ENCODE measurements at regions not wholly inside any gene's neighbourhood (a gene's known extent, or its start where the extent isn't known, plus 50 kb on each side); places are given as distances from the start of the nearest gene placed in this dataset.

GRCh38 chr14:34241185-34241711, 220.8 kb downstream of the SPTSSA start:
- DNase-seq (ENCODE audit: low read depth), result no peak

- no peak for DNase-seq (ENCODE audit: low read depth)
Measured at GRCh38 chr14:34238610-34239009, 223.4 kb downstream of the SPTSSA start.

- no peak for DNase-seq (ENCODE audit: low read depth)
Measured at GRCh38 chr14:34237677-34238076, 224.4 kb downstream of the SPTSSA start.

GRCh38 chr14:34237081-34237480, 225.0 kb downstream of the SPTSSA start:
- DNase-seq (ENCODE audit: low read depth), result no peak

- no peak for DNase-seq (ENCODE audit: low read depth)
Measured at GRCh38 chr14:34235643-34236300, 226.3 kb downstream of the SPTSSA start.

- no peak for DNase-seq (ENCODE audit: low read depth)
Measured at GRCh38 chr14:34234258-34234657, 227.8 kb downstream of the SPTSSA start.

- no peak for DNase-seq (ENCODE audit: low read depth)
Measured at GRCh38 chr14:34233619-34234018, 228.4 kb downstream of the SPTSSA start.

- DNase-seq (ENCODE audit: low read depth), result no peak
Measured at GRCh38 chr14:34232790-34233189, 229.2 kb downstream of the SPTSSA start.

GRCh38 chr14:34231626-34232025, 230.4 kb downstream of the SPTSSA start:
- DNase-seq (ENCODE audit: low read depth), result no peak

GRCh38 chr14:34229140-34229539, 232.9 kb downstream of the SPTSSA start:
- no peak for DNase-seq (ENCODE audit: low read depth)

- no peak for DNase-seq (ENCODE audit: low read depth)
Measured at GRCh38 chr14:34228650-34228976, 233.4 kb downstream of the SPTSSA start.

- peak; percentile 47 for DNase-seq (ENCODE audit: low read depth)
Measured at GRCh38 chr14:34227834-34228649, 234.0 kb downstream of the SPTSSA start.

GRCh38 chr14:34224221-34224620, 237.8 kb downstream of the SPTSSA start:
- no peak for DNase-seq (ENCODE audit: low read depth)

- no peak for DNase-seq (ENCODE audit: low read depth)
Measured at GRCh38 chr14:34223373-34224148, 238.5 kb downstream of the SPTSSA start.

- no peak for DNase-seq (ENCODE audit: low read depth)
Measured at GRCh38 chr14:34222867-34223266, 239.2 kb downstream of the SPTSSA start.

- DNase-seq (ENCODE audit: low read depth), result no peak
Measured at GRCh38 chr14:34222122-34222521, 239.9 kb downstream of the SPTSSA start.

- DNase-seq (ENCODE audit: low read depth), result no peak
Measured at GRCh38 chr14:34220921-34221320, 241.1 kb downstream of the SPTSSA start.

GRCh38 chr14:34220378-34220706, 241.7 kb downstream of the SPTSSA start:
- DNase-seq (ENCODE audit: low read depth), result no peak

- no peak for DNase-seq (ENCODE audit: low read depth)
Measured at GRCh38 chr14:34219661-34220377, 242.2 kb downstream of the SPTSSA start.

- DNase-seq (ENCODE audit: low read depth), result no peak
Measured at GRCh38 chr14:34218881-34219280, 243.2 kb downstream of the SPTSSA start.

GRCh38 chr14:34214961-34215360, 247.1 kb downstream of the SPTSSA start:
- no peak for DNase-seq (ENCODE audit: low read depth)

- no peak for DNase-seq (ENCODE audit: low read depth)
Measured at GRCh38 chr14:34213332-34213731, 248.7 kb downstream of the SPTSSA start.
